Stimulated activated CD8-positive, alpha-beta memory T cell treated with anti-CD3 and anti-CD28 coated beads, Interleukin-7, amount 100 ng/mL, for 48 hours (primary cell): ENCODE measurements at regions not wholly inside any gene's neighbourhood (a gene's known extent, or its start where the extent isn't known, plus 50 kb on each side); places are given as distances from the start of the nearest gene placed in this dataset.
A peak's percentile ranks its signal among the peaks of the same experiment; 100 is the strongest.
"Not testable (repeated sequence)": the region's sequence is repeated elsewhere in the genome, so short reads cannot be mapped to it uniquely, and the experiment has no call there.

Experiments
- DNase-seq, 2 donors: peaks; one replicate each; pipeline ENCODE4 v3.0.0-alpha.2; 2020; ENCODE audit warnings: low read depth in 1 of 2; ENCODE audit errors: extremely low read depth in 1 of 2

GRCh38 chr12:25787701-25788100 is 170.8 kb upstream of the RASSF8 start:
- no peak for DNase-seq

- DNase-seq = no peak
Measured at GRCh38 chr12:25788707-25789442, 169.6 kb upstream of the RASSF8 start.

- DNase-seq = no peak
Measured at GRCh38 chr12:25789541-25789944, 168.9 kb upstream of the RASSF8 start.

GRCh38 chr12:25792031-25792430 is 166.5 kb upstream of the RASSF8 start:
- DNase-seq = no peak

GRCh38 chr12:25793196-25793595 is 165.3 kb upstream of the RASSF8 start:
- DNase-seq = no peak

- no peak for DNase-seq
Measured at GRCh38 chr12:25794571-25794970, 163.9 kb upstream of the RASSF8 start.

GRCh38 chr12:25796523-25797000 is 161.9 kb upstream of the RASSF8 start:
- DNase-seq = no peak

GRCh38 chr12:25797386-25797785 is 161.1 kb upstream of the RASSF8 start:
- DNase-seq = no peak

- no peak for DNase-seq
Measured at GRCh38 chr12:25797949-25798348, 160.5 kb upstream of the RASSF8 start.

- no peak for DNase-seq
Measured at GRCh38 chr12:25800101-25800500, 158.4 kb upstream of the RASSF8 start.

GRCh38 chr12:25801734-25802133 is 156.7 kb upstream of the RASSF8 start:
- no peak for DNase-seq

GRCh38 chr12:25802143-25802542 is 156.3 kb upstream of the RASSF8 start:
- no peak for DNase-seq

GRCh38 chr12:25803029-25803664 is 155.3 kb upstream of the RASSF8 start:
- DNase-seq = not testable (repeated sequence)

- DNase-seq = not testable (repeated sequence)
Measured at GRCh38 chr12:25804286-25804685, 154.2 kb upstream of the RASSF8 start.

- DNase-seq = peak in 1 of 2 donors; percentile 19
Measured at GRCh38 chr12:25806271-25806670, 152.2 kb upstream of the RASSF8 start.

- DNase-seq = no peak
Measured at GRCh38 chr12:25808604-25809003, 149.9 kb upstream of the RASSF8 start.

- no peak for DNase-seq
Measured at GRCh38 chr12:25810683-25811082, 147.8 kb upstream of the RASSF8 start.

GRCh38 chr12:25811656-25812126 is 146.8 kb upstream of the RASSF8 start:
- no peak for DNase-seq

GRCh38 chr12:25812295-25812694 is 146.2 kb upstream of the RASSF8 start:
- DNase-seq = no peak

- no peak for DNase-seq
Measured at GRCh38 chr12:25813843-25814242, 144.6 kb upstream of the RASSF8 start.

- DNase-seq = no peak
Measured at GRCh38 chr12:25816637-25817036, 141.8 kb upstream of the RASSF8 start.

- DNase-seq = no peak
Measured at GRCh38 chr12:25817166-25817565, 141.3 kb upstream of the RASSF8 start.
